ENCODE measurements at regions not wholly inside any gene's neighbourhood (a gene's known extent, or its start where the extent isn't known, plus 50 kb on each side); places are given as distances from the start of the nearest gene placed in this dataset.

DNA sequence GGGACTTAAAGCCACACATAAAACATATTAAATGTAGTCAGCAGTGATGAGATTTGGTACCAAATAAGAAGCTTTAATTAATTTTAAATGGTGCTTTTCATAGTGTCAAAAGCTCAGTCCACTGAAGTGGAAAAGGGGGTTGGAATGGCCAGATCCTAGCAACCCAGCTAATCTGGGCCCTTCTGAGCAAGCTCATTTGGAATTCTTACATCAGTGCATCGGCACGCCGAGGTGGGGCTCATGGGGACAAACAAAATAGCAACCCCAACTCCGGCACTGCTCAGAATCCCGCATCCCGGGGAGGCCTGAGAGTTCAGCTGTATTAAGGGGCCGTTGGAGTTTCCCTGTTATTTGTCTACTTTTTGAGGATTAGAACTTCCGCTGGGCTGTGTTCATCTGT lies 526.4 kb downstream of the SOX2 start:
- TF ChIP-seq POU2F2 (IDR thresholded peaks at IDR 0.05; ENCODE audit: low read depth, low read length), result no peak
- no peak for TF ChIP-seq TAF1 (IDR thresholded peaks at IDR 0.05; ENCODE audit: low read depth, low read length)
- TF ChIP-seq POLR2AphosphoS5 (IDR thresholded peaks at IDR 0.05; ENCODE audit: low read depth, low read length), result no peak
- TF ChIP-seq PAX5 (IDR thresholded peaks at IDR 0.05; ENCODE audit: insufficient read depth, low read length, severe bottlenecking), result no peak
- TF ChIP-seq POLR2A (IDR thresholded peaks at IDR 0.05; ENCODE audit: low read depth, low read length), result no peak
- no peak for TF ChIP-seq SPI1 (IDR thresholded peaks at IDR 0.05; ENCODE audit: low read depth, low read length)
- FAIRE-seq, result no peak
- DNase-seq (ENCODE audit: insufficient read length, low spot score), result no peak

DNA sequence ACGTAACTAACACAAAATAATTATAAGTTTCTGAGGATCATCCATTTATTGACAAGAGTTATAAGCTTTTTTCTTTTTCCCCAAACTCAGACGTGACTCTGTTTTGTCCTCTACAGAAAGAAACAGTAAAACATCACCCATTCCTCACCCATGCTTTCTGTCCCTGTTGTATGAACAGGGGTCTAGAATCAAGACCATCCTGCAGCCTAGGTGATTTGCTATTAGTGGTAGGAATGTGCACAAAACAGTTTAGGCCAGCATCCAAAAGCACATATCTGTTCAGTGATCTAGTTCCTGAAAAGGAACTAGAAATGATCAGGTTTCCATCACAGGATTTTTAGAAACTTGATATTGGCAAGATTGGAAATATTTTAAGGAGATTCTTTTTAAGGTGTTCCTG lies 527.6 kb downstream of the SOX2 start:
- DNase-seq (ENCODE audit: insufficient read length, low spot score) (no peak), FAIRE-seq (no peak)
- no peak for TF ChIP-seq POU2F2 (IDR thresholded peaks at IDR 0.05; ENCODE audit: low read depth, low read length)
- no peak for TF ChIP-seq PAX5 (IDR thresholded peaks at IDR 0.05; ENCODE audit: insufficient read depth, low read length, severe bottlenecking)
- TF ChIP-seq TAF1 (IDR thresholded peaks at IDR 0.05; ENCODE audit: low read depth, low read length), result no peak
- no peak for TF ChIP-seq POLR2A (IDR thresholded peaks at IDR 0.05; ENCODE audit: low read depth, low read length)
- TF ChIP-seq SPI1 (IDR thresholded peaks at IDR 0.05; ENCODE audit: low read depth, low read length), result no peak
- no peak for TF ChIP-seq POLR2AphosphoS5 (IDR thresholded peaks at IDR 0.05; ENCODE audit: low read depth, low read length)

DNA sequence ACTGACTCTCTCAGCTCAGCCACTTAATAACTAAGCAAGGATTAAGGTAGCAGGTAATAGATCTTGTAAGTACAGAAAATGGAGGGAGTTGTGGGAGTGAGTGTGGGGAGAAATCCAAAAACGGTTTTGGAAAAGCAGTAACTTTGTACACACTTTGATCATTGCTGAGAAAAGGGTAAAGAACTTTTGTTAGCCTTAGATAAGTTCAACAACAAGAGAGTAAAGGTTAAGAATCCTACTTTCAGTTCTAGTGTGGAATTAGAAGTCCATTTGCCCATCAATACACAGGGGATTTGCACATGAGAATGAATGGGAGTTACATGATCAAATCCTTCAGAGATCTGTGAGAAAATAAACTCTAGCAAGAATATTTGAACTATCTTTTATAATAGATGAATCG lies 528.7 kb downstream of the SOX2 start:
- FAIRE-seq (no peak), DNase-seq (ENCODE audit: insufficient read length, low spot score) (no peak)
- no peak for TF ChIP-seq TAF1 (IDR thresholded peaks at IDR 0.05; ENCODE audit: low read depth, low read length)
- no peak for TF ChIP-seq POU2F2 (IDR thresholded peaks at IDR 0.05; ENCODE audit: low read depth, low read length)
- TF ChIP-seq POLR2AphosphoS5 (IDR thresholded peaks at IDR 0.05; ENCODE audit: low read depth, low read length), result no peak
- TF ChIP-seq PAX5 (IDR thresholded peaks at IDR 0.05; ENCODE audit: insufficient read depth, low read length, severe bottlenecking), result no peak
- TF ChIP-seq SPI1 (IDR thresholded peaks at IDR 0.05; ENCODE audit: low read depth, low read length), result no peak
- no peak for TF ChIP-seq POLR2A (IDR thresholded peaks at IDR 0.05; ENCODE audit: low read depth, low read length)

DNA sequence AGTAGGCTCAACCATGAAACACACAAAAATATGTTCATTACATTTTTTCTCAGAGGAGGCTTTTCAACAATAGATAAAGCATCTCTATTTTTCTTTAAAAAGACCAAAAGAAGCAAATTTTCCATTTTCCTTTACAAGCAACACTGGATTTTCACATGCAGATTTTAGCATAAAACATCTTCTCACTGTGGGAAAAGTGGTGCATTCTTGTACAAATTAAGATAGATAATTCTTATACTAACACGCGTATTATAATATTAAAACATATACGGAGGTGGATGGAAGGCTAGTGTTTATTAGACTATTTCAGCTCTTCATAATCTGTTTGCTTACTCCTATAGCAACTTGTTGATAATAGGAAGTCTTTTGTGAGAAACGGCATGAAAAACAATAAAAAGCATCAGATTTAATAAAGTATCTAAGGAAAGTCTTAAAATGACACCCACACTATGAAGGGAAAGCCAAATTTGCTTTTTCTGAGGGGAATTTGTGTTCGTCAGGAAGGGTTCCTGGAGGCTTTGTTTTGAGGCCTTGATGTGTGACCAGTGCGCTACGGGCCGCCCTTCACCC lies 529.6 kb downstream of the SOX2 start:
- FAIRE-seq, result no peak
- no peak for TF ChIP-seq PAX5 (IDR thresholded peaks at IDR 0.05; ENCODE audit: insufficient read depth, low read length, severe bottlenecking)
- no peak for TF ChIP-seq POLR2AphosphoS5 (IDR thresholded peaks at IDR 0.05; ENCODE audit: low read depth, low read length)
- TF ChIP-seq TAF1 (IDR thresholded peaks at IDR 0.05; ENCODE audit: low read depth, low read length), result no peak
- no peak for TF ChIP-seq POLR2A (IDR thresholded peaks at IDR 0.05; ENCODE audit: low read depth, low read length)
- no peak for TF ChIP-seq SPI1 (IDR thresholded peaks at IDR 0.05; ENCODE audit: low read depth, low read length)
- TF ChIP-seq POU2F2 (IDR thresholded peaks at IDR 0.05; ENCODE audit: low read depth, low read length), result no peak

DNA sequence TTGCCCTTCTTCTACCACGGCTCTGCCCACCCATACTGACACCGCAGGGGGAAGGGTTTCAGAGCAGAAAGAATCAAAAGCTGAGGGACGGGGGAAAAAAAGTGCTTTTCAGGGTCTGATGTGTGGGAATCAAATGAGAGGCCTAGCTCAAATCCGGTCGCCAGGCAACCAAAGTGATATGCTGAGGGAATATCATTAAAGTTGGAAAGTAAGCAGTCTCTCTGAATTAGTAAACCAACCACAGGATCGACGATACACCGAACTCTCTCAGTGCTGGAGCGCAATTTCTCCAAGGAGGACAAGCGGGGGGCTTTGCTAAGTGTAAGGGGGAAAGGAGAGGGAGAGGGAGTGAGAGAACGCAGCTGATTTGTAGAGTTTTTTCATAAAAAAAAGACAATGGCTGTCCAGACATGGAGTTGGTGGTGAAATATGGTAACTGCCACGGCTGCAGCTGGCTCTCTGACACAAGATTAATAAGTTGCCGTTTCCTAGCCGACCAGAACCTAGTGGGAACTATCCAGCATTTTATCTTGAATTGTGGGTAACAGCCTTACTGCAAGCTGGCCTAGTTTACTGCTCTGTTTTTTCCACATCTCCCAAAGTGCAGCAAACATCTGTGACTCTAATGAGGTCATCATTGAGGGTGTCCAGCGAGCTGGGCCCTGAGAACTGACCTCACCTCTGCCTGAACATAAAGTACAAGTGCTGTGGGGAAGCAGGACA lies 530.2 kb downstream of the SOX2 start:
- DNase-seq (ENCODE audit: insufficient read length, low spot score), result no peak
- FAIRE-seq, result no peak
- TF ChIP-seq SPI1 (IDR thresholded peaks at IDR 0.05; ENCODE audit: low read depth, low read length) (no peak), PAX5 (IDR thresholded peaks at IDR 0.05; ENCODE audit: insufficient read depth, low read length, severe bottlenecking) (no peak), POLR2A (IDR thresholded peaks at IDR 0.05; ENCODE audit: low read depth, low read length) (no peak), POU2F2 (IDR thresholded peaks at IDR 0.05; ENCODE audit: low read depth, low read length) (no peak), POLR2AphosphoS5 (IDR thresholded peaks at IDR 0.05; ENCODE audit: low read depth, low read length) (no peak), TAF1 (IDR thresholded peaks at IDR 0.05; ENCODE audit: low read depth, low read length) (no peak)

More for the DNA sequence above, 529.6 kb downstream of the SOX2 start:
- DNase-seq (ENCODE audit: insufficient read length, low spot score), result no peak

DNA sequence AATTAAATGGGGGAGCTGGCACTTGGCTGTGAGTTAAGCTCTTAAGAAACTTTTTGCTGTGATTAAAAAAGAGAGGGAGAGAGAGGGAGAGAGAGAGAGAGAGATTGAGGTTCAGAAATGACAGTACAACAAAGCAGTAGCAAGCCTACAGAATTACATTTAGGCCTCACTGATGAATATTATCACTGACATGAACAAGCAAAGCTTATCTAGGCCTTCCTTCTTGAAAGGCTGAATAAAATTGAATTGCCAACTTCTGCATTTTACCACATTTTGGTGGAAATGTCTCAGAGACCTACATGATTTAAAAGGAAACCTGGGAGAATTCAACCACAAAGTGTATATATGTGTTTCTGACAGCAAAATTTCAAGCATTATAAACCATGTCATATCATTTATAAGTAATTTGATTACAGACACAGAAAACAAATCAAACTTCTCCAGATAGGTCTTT lies 530.8 kb downstream of the SOX2 start:
- no peak for TF ChIP-seq POU2F2 (IDR thresholded peaks at IDR 0.05; ENCODE audit: low read depth, low read length)
- no peak for TF ChIP-seq POLR2A (IDR thresholded peaks at IDR 0.05; ENCODE audit: low read depth, low read length)
- no peak for TF ChIP-seq POLR2AphosphoS5 (IDR thresholded peaks at IDR 0.05; ENCODE audit: low read depth, low read length)
- TF ChIP-seq SPI1 (IDR thresholded peaks at IDR 0.05; ENCODE audit: low read depth, low read length), result no peak
- no peak for TF ChIP-seq TAF1 (IDR thresholded peaks at IDR 0.05; ENCODE audit: low read depth, low read length)
- no peak for TF ChIP-seq PAX5 (IDR thresholded peaks at IDR 0.05; ENCODE audit: insufficient read depth, low read length, severe bottlenecking)
- FAIRE-seq, result no peak
- no peak for DNase-seq (ENCODE audit: insufficient read length, low spot score)

- FAIRE-seq (no peak), DNase-seq (ENCODE audit: insufficient read length, low spot score) (no peak)
- TF ChIP-seq POLR2AphosphoS5 (IDR thresholded peaks at IDR 0.05; ENCODE audit: low read depth, low read length), result no peak
- no peak for TF ChIP-seq POU2F2 (IDR thresholded peaks at IDR 0.05; ENCODE audit: low read depth, low read length)
- TF ChIP-seq SPI1 (IDR thresholded peaks at IDR 0.05; ENCODE audit: low read depth, low read length), result no peak
- no peak for TF ChIP-seq POLR2A (IDR thresholded peaks at IDR 0.05; ENCODE audit: low read depth, low read length)
- TF ChIP-seq PAX5 (IDR thresholded peaks at IDR 0.05; ENCODE audit: insufficient read depth, low read length, severe bottlenecking), result no peak
- TF ChIP-seq TAF1 (IDR thresholded peaks at IDR 0.05; ENCODE audit: low read depth, low read length), result no peak
These were observed 531.9 kb downstream of the SOX2 start for GRCh38 chr3:182243625-182244024.

DNA sequence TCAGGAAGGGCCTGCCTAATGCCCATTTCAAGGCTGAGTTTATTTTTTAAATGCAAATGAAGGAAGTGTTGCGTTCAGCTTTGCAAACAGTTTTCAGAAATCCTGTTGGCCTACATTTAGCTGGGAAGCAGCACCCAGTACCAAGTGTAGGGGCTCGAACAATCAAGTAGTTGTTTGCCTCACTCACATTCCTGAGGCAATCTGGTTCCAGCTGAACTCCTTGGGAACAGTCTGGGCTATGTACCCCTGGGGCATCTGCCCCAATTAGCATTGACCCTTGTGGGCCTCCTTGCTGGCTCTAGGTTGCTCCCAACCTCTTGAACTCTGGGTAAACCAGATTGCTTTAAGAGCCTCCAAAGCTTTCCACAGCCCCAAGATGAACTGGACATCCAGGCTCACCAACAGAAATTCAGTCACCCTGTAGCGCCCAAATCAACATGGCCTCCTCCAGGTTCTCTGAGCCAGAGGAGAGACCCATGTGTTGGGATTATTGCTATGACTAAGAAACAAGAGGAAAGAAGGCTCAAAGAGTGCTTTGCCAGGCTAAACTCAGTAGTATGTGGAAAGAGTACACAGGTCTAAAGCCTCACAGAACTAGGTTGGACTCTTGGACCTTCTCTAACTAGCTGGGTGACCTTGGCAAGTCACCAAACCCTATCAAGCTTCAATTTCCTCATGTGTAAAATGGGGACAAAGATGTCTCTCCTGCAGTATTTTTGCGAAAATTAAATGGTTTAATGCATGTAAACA lies 532.7 kb downstream of the SOX2 start:
- FAIRE-seq (no peak), DNase-seq (ENCODE audit: insufficient read length, low spot score) (no peak)
- TF ChIP-seq POLR2A (IDR thresholded peaks at IDR 0.05; ENCODE audit: low read depth, low read length) (no peak), POLR2AphosphoS5 (IDR thresholded peaks at IDR 0.05; ENCODE audit: low read depth, low read length) (no peak), PAX5 (IDR thresholded peaks at IDR 0.05; ENCODE audit: insufficient read depth, low read length, severe bottlenecking) (no peak), POU2F2 (IDR thresholded peaks at IDR 0.05; ENCODE audit: low read depth, low read length) (no peak), SPI1 (IDR thresholded peaks at IDR 0.05; ENCODE audit: low read depth, low read length) (no peak), TAF1 (IDR thresholded peaks at IDR 0.05; ENCODE audit: low read depth, low read length) (no peak)

GRCh38 chr3:182245059-182245458 lies 533.3 kb downstream of the SOX2 start:
- DNase-seq (ENCODE audit: insufficient read length, low spot score), result no peak
- TF ChIP-seq TAF1 (IDR thresholded peaks at IDR 0.05; ENCODE audit: low read depth, low read length) (no peak), POLR2A (IDR thresholded peaks at IDR 0.05; ENCODE audit: low read depth, low read length) (no peak), POLR2AphosphoS5 (IDR thresholded peaks at IDR 0.05; ENCODE audit: low read depth, low read length) (no peak), SPI1 (IDR thresholded peaks at IDR 0.05; ENCODE audit: low read depth, low read length) (no peak), PAX5 (IDR thresholded peaks at IDR 0.05; ENCODE audit: insufficient read depth, low read length, severe bottlenecking) (no peak), POU2F2 (IDR thresholded peaks at IDR 0.05; ENCODE audit: low read depth, low read length) (no peak)
- no peak for FAIRE-seq
